Activated CD4-positive, alpha-beta T cell treated with anti-CD3 and anti-CD28 coated beads for 36 hours (primary cell): ENCODE measurements at regions not wholly inside any gene's neighbourhood (a gene's known extent, or its start where the extent isn't known, plus 50 kb on each side); places are given as distances from the start of the nearest gene placed in this dataset.

Experiments
- ATAC-seq: fragments of 200-7000 bp; cut with Tn5 transposase; one replicate; pipeline ENCODE4 v1.10.0; 2021; ENCODE audit warnings: mild to moderate bottlenecking, moderate library complexity
- CTCF ChIA-PET: fragments of 350-600 bp; sonication (Branson Sonifier 250); formaldehyde crosslinking; loops from one replicate; lab custom pipeline; 2021; ENCODE audit warnings: antibody characterized with exemption; lab: Charles Lee
- POLR2A ChIA-PET: fragments of 350-600 bp; sonication (Branson Sonifier 250); formaldehyde crosslinking; loops from one replicate; lab custom pipeline; 2021; ENCODE audit warnings: antibody characterized with exemption, inconsistent platforms; lab: Charles Lee
- DNase-seq: peaks from one replicate; pipeline ENCODE4 v3.0.0-alpha.2; 2020
- H3K27ac Mint-ChIP-seq: one replicate; pipeline ENCODE4 v1.8.0; 2021; ENCODE audit warnings: mixed read lengths
- H3K27me3 Mint-ChIP-seq: one replicate; pipeline ENCODE4 v1.8.0; 2021; ENCODE audit warnings: mixed read lengths
- H3K36me3 Mint-ChIP-seq: one replicate; pipeline ENCODE4 v1.8.0; 2021; ENCODE audit warnings: low read depth, mixed read lengths
- H3K4me1 Mint-ChIP-seq: one replicate; pipeline ENCODE4 v1.8.0; 2021; ENCODE audit warnings: mixed read lengths
- H3K4me3 Mint-ChIP-seq: one replicate; pipeline ENCODE4 v1.8.0; 2021; ENCODE audit warnings: mild to moderate bottlenecking, moderate library complexity, mixed read lengths
- H3K9me3 Mint-ChIP-seq: one replicate; pipeline ENCODE4 v1.8.0; 2021; ENCODE audit warnings: low read depth, mixed read lengths
- intact Hi-C, 2 experiments: fragments of 100-400 bp; cut with DNase I in 1 of 2; cut with micrococcal nuclease in 1 of 2; formaldehyde crosslinking; loops; one replicate each; pipeline versions ENCODE4 v1.14.2 to v1.15.1; 2022 to 2024; cut with DNase I, micrococcal nuclease

DNA sequence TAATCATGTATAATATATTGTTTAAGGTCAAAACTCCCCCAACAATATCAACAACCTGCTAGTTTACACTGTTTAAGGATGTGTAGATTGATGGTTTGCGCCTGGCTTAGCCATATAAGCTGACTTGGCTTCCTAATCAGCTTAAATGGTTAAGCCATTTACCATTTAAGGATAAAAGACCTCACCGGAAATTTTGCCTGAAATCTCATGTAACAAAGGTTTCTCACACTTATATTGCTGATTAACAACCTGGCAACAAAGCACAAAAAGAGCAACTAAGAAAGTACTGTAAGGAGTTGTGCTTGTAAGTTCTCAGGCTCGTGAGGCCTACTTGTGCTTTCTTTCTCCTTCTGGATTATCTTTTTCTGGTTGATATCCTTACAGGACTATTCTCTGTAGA, 485.2 kb downstream of the GABRG1 start:
- intact Hi-C loops: no loop called here
- POLR2A ChIA-PET: no interaction called here
- CTCF ChIA-PET: interaction anchor here (1.3 kb wide), 1 partner anchor 8 kb away, joined by 3 read pairs; no protein-coding TSS in a partner anchor
- no peaks in the 10 kb centered on the region for H3K36me3 Mint-ChIP-seq
- DNase-seq: no peak
- H3K4me3 Mint-ChIP-seq: no peak overlapping the region
- no peaks in the 10 kb centered on the region for H3K9me3 Mint-ChIP-seq
- no peaks in the 10 kb centered on the region for H3K27me3 Mint-ChIP-seq
- no peak overlapping the region for H3K27ac Mint-ChIP-seq
- no peak for ATAC-seq
- no peaks in the 10 kb centered on the region for H3K4me1 Mint-ChIP-seq

GRCh38 chr4:45636175-45636574, 487.7 kb downstream of the GABRG1 start:
- H3K36me3 Mint-ChIP-seq: no peaks in the 10 kb centered on the region
- ATAC-seq (no peak), DNase-seq (no peak)
- CTCF ChIA-PET: no interaction called here
- no peak overlapping the region for H3K4me3 Mint-ChIP-seq
- no peak overlapping the region for H3K27ac Mint-ChIP-seq
- POLR2A ChIA-PET: no interaction called here
- intact Hi-C loops: no loop called here
- peaks cover 4% of the 10 kb centered on the region for H3K9me3 Mint-ChIP-seq
- no peaks in the 10 kb centered on the region for H3K27me3 Mint-ChIP-seq
- no peaks in the 10 kb centered on the region for H3K4me1 Mint-ChIP-seq

DNA sequence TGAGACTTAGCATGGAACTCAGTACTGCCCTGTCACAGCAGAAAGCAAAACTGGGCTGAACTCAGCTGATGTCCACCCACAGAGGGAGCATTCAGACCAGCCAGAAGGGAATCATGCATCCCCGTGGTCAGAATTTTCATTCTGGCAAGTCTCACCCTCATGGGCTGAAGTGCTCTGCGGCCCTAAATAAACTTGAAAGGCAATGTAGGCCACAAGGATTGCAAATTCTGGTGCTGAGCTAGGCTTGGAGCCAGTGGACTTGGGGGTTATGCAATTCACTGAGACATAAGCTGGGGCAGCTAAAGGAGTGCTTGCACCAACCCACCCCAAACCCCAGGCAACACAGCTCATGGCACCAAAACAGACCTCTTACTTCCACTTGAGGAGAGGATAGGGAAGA, 494.1 kb downstream of the GABRG1 start:
- intact Hi-C loops: no loop called here
- ATAC-seq (no peak), DNase-seq (no peak)
- Mint-ChIP-seq H3K9me3 (peaks cover 14% of the 10 kb centered on the region), H3K27me3 (no peaks in the 10 kb centered on the region), H3K27ac (no peak overlapping the region), H3K4me3 (no peak overlapping the region), H3K4me1 (no peaks in the 10 kb centered on the region), H3K36me3 (no peaks in the 10 kb centered on the region)
- CTCF ChIA-PET: no interaction called here
- POLR2A ChIA-PET: no interaction called here

DNA sequence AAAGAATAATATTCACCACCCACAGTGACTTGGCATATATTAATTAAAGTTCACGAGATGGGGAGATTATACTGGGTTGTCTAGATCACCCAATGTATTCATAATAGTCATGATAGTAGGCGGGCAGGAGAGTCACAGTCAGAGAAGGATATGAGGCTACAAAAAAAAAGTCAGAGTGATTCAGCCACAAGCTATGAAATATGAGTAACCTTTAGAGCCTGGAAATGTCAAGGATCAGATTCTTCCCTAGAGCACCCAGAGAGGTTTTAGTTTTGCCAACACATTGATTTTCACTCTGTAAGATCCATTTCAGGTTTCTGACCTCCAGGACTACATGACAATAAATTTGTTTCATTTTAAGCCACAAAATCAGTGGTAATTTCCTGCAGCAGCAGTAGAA, 501.9 kb downstream of the GABRG1 start:
- H3K27me3 Mint-ChIP-seq: no peaks in the 10 kb centered on the region
- H3K36me3 Mint-ChIP-seq: no peaks in the 10 kb centered on the region
- ChIA-PET CTCF (no interaction called here), POLR2A (no interaction called here)
- ATAC-seq (no peak), DNase-seq (no peak)
- intact Hi-C loops: no loop called here
- H3K27ac Mint-ChIP-seq: no peak overlapping the region
- H3K4me3 Mint-ChIP-seq: no peak overlapping the region
- no peaks in the 10 kb centered on the region for H3K4me1 Mint-ChIP-seq
- peaks cover 2% of the 10 kb centered on the region for H3K9me3 Mint-ChIP-seq

DNA sequence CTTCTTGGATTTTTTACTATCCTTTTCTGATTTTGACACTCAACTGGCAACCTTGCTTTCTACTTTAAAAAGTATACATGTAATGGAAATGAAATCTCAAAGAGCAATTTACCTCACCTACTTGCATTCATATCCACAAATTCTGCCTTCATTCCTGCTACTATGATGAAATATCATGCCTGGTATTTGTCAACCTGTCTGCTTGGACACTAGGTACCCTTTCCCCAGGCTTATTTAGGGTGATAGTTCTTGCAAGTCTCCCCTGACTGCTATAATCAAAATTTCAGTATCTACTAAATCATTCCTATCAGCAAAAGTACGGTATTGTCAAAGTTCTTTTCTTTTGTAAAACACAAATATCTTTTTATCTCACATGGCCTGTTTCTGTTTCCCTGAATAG, 503.0 kb downstream of the GABRG1 start:
- H3K9me3 Mint-ChIP-seq: peaks cover 2% of the 10 kb centered on the region
- no peaks in the 10 kb centered on the region for H3K36me3 Mint-ChIP-seq
- ATAC-seq (no peak), DNase-seq (no peak)
- POLR2A ChIA-PET: interaction anchor here (0.6 kb wide), 1 partner anchor 254 kb away, joined by 4 read pairs; no protein-coding TSS in a partner anchor
- H3K27ac Mint-ChIP-seq: no peak overlapping the region
- H3K4me1 Mint-ChIP-seq: no peaks in the 10 kb centered on the region
- H3K27me3 Mint-ChIP-seq: no peaks in the 10 kb centered on the region
- intact Hi-C loops: no loop called here
- CTCF ChIA-PET: no interaction called here
- no peak overlapping the region for H3K4me3 Mint-ChIP-seq

GRCh38 chr4:45596379-45597101, 527.3 kb downstream of the GABRG1 start:
- ATAC-seq (no peak), DNase-seq (no peak)
- ChIA-PET POLR2A (no interaction called here), CTCF (no interaction called here)
- intact Hi-C loops: no loop called here
- Mint-ChIP-seq H3K36me3 (no peaks in the 10 kb centered on the region), H3K27ac (no peak overlapping the region), H3K9me3 (peaks cover 12% of the 10 kb centered on the region), H3K27me3 (no peaks in the 10 kb centered on the region), H3K4me3 (no peak overlapping the region), H3K4me1 (no peaks in the 10 kb centered on the region)

DNA sequence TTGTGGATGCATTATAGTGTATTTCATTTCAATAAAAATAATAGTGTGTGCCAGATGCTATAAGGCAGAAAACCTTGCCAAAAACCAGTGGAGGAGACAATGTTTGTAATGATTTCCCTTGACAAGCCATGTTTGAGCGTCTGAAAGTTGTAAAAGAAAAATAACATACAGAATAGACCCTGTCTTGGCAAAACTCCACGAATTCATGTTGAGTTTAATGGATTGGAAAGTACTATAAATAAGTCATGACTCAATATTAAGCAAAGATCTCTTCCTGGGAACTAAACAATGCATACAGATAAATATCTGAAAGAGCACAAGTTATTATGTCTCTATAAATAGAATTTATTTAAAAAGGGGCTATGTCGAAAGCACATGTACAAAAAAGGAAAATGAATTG, 543.5 kb downstream of the GABRG1 start:
- DNase-seq (no peak), ATAC-seq (no peak)
- intact Hi-C loops: no loop called here
- POLR2A ChIA-PET: no interaction called here
- Mint-ChIP-seq H3K27me3 (no peaks in the 10 kb centered on the region), H3K27ac (no peak overlapping the region), H3K4me3 (no peak overlapping the region), H3K9me3 (peaks cover 5% of the 10 kb centered on the region), H3K4me1 (no peaks in the 10 kb centered on the region), H3K36me3 (no peaks in the 10 kb centered on the region)
- CTCF ChIA-PET: no interaction called here

GRCh38 chr4:45578874-45579273, 545.0 kb downstream of the GABRG1 start:
- POLR2A ChIA-PET: no interaction called here
- no peak overlapping the region for H3K27ac Mint-ChIP-seq
- CTCF ChIA-PET: no interaction called here
- H3K4me1 Mint-ChIP-seq: no peaks in the 10 kb centered on the region
- H3K9me3 Mint-ChIP-seq: peaks cover 5% of the 10 kb centered on the region
- ATAC-seq (no peak), DNase-seq (no peak)
- no peaks in the 10 kb centered on the region for H3K27me3 Mint-ChIP-seq
- intact Hi-C loops: no loop called here
- H3K4me3 Mint-ChIP-seq: no peak overlapping the region
- H3K36me3 Mint-ChIP-seq: no peaks in the 10 kb centered on the region

DNA sequence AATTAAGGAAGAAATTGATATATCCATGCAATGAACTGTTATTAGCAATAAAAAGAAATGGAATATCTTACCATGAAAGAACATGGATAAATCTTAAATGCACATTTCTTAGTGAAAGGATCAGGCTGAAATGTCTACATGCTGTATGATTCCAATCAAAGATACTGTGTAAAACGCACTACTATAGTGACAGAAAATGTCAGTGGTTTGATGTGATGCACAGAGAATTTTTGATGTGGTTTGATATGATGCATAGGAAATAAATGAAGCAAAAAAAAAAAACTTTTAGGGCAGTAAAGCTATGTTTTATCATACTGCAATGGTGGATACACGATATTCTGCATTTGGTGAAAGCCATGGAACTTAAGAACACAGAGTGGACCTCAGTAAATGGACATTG, 547.6 kb downstream of the GABRG1 start:
- no peak overlapping the region for H3K27ac Mint-ChIP-seq
- H3K36me3 Mint-ChIP-seq: no peaks in the 10 kb centered on the region
- intact Hi-C loops: no loop called here
- ChIA-PET CTCF (interaction anchor here (0.5 kb wide), 1 partner anchor 1773 kb away, joined by 3 read pairs; no protein-coding TSS in a partner anchor), POLR2A (interaction anchor here (0.5 kb wide), 1 partner anchor 272 kb away, joined by 5 read pairs; no protein-coding TSS in a partner anchor)
- ATAC-seq (no peak), DNase-seq (no peak)
- H3K4me3 Mint-ChIP-seq: no peak overlapping the region
- H3K27me3 Mint-ChIP-seq: no peaks in the 10 kb centered on the region
- H3K9me3 Mint-ChIP-seq: peaks cover 6% of the 10 kb centered on the region
- no peaks in the 10 kb centered on the region for H3K4me1 Mint-ChIP-seq

DNA sequence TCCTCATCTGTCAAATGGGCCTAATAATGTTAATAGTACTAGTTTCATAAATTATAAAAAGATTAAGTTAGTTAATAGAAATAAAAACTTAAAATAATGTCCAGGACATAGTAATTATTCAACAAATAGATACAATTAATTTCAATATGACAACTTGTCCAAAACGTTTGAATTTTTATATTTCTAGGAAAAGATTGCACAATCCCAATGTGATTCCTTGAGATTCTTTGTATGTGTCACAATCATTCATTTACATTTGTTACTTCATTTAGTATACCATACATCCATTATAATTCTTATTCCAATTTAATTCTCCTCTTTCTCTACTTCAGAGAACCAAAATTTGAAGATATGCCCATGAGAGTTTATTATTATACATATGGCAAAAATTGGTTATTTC, 554.2 kb downstream of the GABRG1 start:
- POLR2A ChIA-PET: no interaction called here
- Mint-ChIP-seq H3K27me3 (no peaks in the 10 kb centered on the region), H3K4me1 (no peaks in the 10 kb centered on the region), H3K27ac (no peak overlapping the region), H3K9me3 (peaks cover 7% of the 10 kb centered on the region), H3K36me3 (no peaks in the 10 kb centered on the region), H3K4me3 (no peak overlapping the region)
- ATAC-seq (no peak), DNase-seq (no peak)
- CTCF ChIA-PET: no interaction called here
- intact Hi-C loops: no loop called here

DNA sequence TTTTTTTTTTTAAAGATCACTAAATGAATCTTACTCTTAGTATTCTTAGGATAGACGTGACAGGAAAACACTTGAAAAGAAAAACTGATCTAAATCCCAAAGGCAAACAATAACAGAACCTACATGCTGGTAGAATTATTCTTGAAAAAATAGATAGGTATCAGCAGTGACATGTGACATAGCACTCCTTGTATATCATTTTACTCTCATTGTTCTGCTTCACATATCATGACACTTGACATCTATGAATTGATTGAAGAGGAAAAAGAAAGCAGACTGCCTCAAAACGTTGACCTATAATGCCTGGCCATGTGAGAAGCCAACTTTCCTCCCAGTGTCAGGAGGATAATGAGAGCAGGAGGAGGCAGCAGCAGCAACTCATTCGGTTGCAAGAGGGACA, 555.2 kb downstream of the GABRG1 start:
- Mint-ChIP-seq H3K27ac (no peak overlapping the region), H3K27me3 (no peaks in the 10 kb centered on the region), H3K36me3 (no peaks in the 10 kb centered on the region), H3K4me3 (no peak overlapping the region), H3K4me1 (no peaks in the 10 kb centered on the region), H3K9me3 (peaks cover 7% of the 10 kb centered on the region)
- DNase-seq (no peak), ATAC-seq (no peak)
- intact Hi-C loops: no loop called here
- POLR2A ChIA-PET: no interaction called here
- CTCF ChIA-PET: no interaction called here

DNA sequence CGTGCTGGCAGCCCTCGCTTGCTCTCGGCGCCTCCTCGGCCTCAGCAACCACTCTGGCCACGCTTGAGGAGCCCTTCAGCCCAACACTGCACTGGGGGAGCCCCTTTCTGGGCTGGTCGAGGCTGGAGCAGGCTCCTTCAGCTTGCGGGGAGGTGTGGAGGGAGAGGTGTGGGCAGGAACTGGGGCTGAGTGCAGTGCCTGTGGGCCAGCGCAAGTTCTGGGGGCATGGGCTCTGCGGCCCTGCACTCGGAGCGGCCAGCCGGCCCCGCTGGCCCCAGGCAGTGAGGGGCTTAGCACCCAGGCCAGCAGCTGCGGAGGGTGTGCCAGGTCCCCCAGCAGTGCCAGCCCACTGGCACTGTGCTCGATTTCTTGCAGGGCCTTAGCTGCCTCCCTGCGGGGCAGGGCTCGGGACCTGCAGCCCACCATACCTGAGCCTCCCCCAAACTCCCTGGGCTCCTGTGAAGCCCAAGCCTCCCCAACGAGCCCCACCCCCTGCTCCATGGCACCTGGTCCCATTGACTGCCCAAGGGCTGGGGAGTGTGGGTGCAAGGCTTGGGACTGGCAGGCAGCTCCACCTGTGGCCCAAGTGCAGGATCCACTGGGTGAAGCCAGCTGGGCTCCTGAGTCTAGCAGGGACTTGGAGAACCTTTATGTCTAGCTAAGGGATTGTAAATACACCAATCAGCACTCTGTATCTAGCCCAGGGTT, 556.8 kb downstream of the GABRG1 start:
- no peak overlapping the region for H3K4me3 Mint-ChIP-seq
- H3K4me1 Mint-ChIP-seq: no peaks in the 10 kb centered on the region
- H3K27ac Mint-ChIP-seq: no peak overlapping the region
- no peak for ATAC-seq
- CTCF ChIA-PET: interaction anchor here (0.6 kb wide), 1 partner anchor 20 kb away, joined by 3 read pairs; no protein-coding TSS in a partner anchor
- no peaks in the 10 kb centered on the region for H3K36me3 Mint-ChIP-seq
- peaks cover 4% of the 10 kb centered on the region for H3K9me3 Mint-ChIP-seq
- intact Hi-C loops: no loop called here
- no peaks in the 10 kb centered on the region for H3K27me3 Mint-ChIP-seq
- no peak for DNase-seq
- POLR2A ChIA-PET: no interaction called here
